ENCODE measurements at regions not wholly inside any gene's neighbourhood (a gene's known extent, or its start where the extent isn't known, plus 50 kb on each side); places are given as distances from the start of the nearest gene placed in this dataset.

DNA sequence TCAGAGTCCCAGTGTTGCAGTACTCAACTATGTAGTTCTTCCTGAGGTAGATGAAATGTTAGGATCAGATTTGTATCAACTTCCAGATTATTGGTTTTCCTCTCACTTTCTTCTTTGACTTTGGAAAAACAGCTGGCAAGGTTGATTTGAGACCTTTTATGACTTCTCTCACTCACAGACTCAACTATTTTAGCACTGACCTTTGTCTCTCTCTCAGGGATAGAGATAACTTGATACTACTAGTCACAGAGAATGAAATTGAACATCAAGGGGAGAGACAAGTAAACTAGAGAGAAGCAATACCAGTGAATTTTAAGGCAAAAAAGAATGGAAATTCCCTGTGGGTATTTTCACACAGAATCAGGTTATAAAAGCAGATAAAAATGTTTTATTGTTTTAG is 159.7 kb upstream of the B3GALT2 start:
- DNase-seq = no peak

- no peak for DNase-seq
Measured at GRCh38 chr1:193342811-193343210, 156.4 kb upstream of the B3GALT2 start.

- no peak for DNase-seq
Measured at GRCh38 chr1:193340331-193340730, 153.9 kb upstream of the B3GALT2 start.

- DNase-seq = no peak
Measured at GRCh38 chr1:193339401-193339800, 153.0 kb upstream of the B3GALT2 start.

- no peak for DNase-seq
Measured at GRCh38 chr1:193338194-193338593, 151.8 kb upstream of the B3GALT2 start.

DNA sequence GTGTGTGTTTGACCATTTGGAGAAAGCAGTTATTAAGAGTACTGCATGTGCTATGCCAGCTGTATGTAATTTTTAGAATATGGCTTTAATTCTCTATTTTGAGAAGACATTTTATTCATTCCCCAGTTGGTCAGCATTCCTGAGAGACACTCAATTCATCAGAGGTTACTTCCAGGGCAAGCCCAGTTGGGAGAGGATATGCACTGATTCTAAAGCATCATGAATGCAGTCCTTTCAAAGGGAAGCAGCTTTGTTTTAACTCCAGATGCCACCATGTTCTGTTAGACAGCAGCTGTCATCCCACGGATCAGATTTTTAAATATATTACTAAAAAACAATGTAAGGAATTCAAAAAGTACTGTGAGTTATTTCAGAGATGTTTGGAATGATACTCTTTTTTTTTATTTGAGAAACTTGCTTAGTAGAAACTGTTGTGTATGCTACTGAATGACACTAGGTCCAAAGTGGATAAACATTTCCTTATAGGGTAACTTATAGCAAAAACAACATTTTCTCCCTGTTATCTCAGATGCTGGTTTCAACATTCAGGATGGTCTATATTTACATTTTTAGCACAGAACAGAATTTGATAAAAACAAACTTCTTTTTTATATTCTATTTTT is 149.5 kb upstream of the B3GALT2 start:
- DNase-seq = no peak

GRCh38 chr1:193333166-193333565 is 146.8 kb upstream of the B3GALT2 start:
- no peak for DNase-seq

GRCh38 chr1:193326296-193326695 is 139.9 kb upstream of the B3GALT2 start:
- DNase-seq = no peak

- no peak for DNase-seq
Measured at GRCh38 chr1:193325771-193326170, 139.4 kb upstream of the B3GALT2 start.

DNA sequence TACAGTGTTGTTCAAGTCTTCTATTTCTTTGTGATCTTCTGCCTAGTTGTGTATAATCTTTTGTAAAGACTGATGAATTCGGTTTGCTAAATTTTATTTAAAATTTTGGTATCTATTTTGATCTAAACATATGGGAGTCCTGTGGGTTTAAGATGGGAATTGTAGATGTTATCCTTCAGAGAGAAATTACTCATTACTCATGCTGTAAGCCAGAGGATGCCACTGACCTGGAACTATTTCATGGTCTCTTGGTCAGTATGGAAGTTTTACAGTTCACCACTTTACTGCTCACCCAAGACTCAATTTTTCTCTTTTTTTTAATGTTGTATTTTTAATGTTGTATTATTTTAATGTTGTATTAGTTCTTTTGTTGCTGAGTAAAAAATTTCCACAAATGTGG is 138.6 kb upstream of the B3GALT2 start:
- DNase-seq = no peak

- DNase-seq = no peak
Measured at GRCh38 chr1:193322211-193322610, 135.8 kb upstream of the B3GALT2 start.

- no peak for DNase-seq
Measured at GRCh38 chr1:193321242-193321840, 134.9 kb upstream of the B3GALT2 start.

GRCh38 chr1:193320270-193320669 is 133.9 kb upstream of the B3GALT2 start:
- no peak for DNase-seq

DNA sequence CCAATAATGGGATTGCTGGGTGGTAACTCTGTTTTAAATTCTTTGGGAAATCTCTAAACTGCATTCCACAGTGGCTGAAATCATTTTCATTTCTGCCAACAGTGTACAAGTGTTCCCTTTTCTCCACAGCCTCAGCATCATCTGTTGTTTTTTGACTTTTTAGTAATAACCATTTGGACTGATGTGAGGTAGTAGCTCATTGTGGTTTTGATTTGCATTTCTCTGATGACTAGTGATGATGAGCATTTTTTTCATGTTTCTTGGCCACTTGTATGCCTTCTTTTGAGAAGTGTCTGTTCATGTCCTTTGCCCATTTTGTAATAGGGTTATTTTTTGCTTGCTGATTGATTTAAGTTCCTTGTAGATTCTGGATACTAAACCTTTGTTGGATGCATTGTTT is 131.9 kb upstream of the B3GALT2 start:
- no peak for DNase-seq

- no peak for DNase-seq
Measured at GRCh38 chr1:193313354-193314140, 127.1 kb upstream of the B3GALT2 start.

DNA sequence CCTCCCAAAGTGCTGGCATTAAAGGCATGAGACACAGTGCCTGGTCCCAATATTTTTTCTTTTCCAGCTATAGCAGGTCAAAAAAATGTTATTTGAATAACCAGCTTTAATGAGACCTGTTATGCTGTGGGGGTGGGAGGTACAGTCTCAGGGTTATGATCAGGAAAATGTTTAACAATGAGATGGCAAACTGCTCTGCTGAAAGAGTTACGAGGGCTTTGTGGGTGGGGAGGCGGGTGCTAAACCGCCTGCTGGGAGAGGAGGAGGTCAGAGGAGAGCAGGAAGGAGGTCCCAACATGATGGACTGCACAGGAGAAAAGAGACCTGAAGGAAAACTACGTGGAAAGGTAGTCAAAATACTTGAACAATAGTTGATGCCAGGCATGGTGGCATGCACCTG is 126.0 kb upstream of the B3GALT2 start:
- no peak for DNase-seq

DNA sequence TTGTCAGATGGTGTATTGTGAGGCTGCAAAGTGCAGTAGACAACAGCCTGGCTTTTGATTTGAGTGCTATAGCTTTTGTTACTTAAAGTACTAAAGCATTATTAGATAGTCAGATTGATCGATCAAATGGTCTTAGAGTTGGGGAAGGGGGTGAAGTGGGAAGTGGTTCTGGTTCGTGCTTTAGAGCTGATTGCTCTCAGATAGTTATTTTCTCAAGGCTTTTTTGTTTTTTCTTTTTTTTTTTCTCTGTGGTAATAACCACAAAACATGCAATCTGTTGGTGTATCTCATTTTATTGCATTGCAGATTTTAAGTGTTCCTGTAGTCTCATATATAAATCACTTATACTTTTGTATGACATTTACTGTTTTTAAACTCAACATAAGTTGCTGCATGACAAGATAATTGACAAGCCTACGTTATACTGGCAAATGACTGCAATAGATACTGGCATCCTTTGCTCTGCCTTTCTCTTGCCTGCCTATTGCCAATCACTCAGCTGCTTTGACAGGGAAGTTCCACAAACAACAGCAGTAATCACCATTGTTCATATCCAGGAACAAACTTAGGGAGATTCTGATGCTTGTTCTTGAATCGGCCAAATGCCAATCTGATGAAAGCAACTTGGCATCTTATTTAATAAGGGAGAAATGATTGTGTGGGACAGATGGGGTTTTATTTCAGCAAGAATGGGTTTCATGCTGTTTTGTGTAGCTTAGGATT is 125.0 kb upstream of the B3GALT2 start:
- no peak for DNase-seq

- no peak for DNase-seq
Measured at GRCh38 chr1:193310564-193310963, 124.2 kb upstream of the B3GALT2 start.

DNA sequence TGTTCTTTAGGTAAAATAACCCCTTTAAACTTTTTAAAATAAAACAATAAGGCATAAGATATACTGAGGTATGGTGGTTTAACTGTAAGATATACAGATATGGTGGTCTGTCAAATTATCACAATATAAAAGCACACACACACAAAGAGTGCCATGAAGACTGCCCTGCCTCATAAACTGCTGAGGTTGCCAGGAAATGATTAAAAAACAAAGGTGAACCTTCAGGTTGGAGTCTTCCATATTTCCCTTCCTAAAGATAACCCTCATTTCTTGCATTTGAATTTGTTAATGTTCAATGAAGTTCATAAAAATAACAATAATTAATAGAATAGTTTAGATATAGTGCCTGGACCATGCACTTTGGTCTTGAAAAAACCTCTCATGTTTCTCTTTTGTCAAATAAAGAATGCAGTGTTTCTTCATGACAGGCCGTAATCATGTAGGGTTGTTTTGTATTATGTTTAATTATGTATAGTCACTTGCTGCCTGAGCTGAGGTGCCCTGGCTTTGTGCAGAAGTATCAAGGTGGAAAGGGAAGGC is 123.6 kb upstream of the B3GALT2 start:
- DNase-seq = no peak

DNA sequence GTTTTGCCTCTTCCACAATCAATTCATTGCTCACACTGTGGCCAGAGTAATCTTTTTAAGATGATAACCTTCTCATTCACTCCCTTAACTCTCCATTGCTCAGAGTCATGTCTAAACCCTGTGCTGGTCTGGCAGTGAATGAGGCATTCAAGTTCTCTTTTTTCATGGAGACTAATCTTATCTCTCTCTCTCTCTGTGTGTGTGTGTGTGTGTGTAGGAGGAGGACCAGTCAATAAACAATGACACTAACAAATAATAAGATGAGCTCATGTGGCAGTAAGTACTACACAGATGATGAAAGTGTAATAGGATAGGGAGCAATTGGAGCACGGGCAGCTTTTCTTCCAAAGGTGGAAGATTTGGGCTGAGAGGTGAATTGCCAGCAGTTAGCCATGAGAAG is 122.0 kb upstream of the B3GALT2 start:
- no peak for DNase-seq

DNA sequence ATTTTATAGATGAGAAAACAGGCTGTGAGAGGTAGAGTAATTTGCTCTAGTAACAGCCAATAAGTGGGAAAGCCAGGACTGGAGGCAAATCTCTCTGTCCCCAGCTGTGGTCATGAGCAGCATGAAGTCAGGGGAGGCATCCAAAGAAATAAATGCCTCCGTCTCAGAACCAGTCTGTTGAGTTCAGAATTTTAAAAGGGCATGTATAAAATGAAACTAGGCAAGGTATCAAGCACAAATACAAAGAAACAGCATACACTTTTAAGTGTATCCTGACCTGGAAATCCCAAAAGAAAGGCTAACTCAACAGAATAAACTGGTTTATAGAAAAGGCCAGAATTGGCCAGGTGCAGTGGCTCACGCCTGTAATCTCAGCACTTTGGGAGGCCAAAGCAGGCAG is 120.0 kb upstream of the B3GALT2 start:
- DNase-seq = no peak

All from hematopoietic multipotent progenitor cell treated with erythropoietin and hydrocortisone succinate and interleukin-3 and kit ligand, for 8 days (in vitro differentiated cells).